Glomerular endothelial cell (primary cell): ENCODE measurements at regions not wholly inside any gene's neighbourhood (a gene's known extent, or its start where the extent isn't known, plus 50 kb on each side); places are given as distances from the start of the nearest gene placed in this dataset.
"Not testable (repeated sequence)": the region's sequence is repeated elsewhere in the genome, so short reads cannot be mapped to it uniquely, and the experiment has no call there.

Experiments
- DNase-seq: peaks from one replicate; pipeline ENCODE4 v3.0.0-alpha.2; 2011; ENCODE audit warnings: low read depth, low spot score; ENCODE audit errors: extremely low read depth

DNA sequence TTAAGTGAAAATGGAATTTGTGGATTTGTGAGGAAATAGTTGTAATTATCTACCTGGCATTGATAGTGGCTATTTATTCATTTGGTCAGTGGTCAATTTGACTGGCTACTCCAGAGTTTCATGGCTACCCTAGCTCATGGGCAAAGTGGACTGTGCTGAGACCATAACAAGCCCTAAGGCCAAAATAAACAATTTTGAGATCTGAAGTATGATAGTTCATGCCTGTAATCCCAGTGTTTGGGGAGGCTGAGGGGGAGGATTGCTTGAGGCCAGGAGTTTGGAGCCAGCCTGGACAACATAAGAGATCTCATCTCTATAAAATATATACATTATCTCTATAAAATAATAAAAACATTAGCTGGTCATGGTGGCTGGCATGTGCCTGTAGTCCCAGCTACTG lies 311.7 kb downstream of the HIVEP2 start:
- DNase-seq: no peak

DNA sequence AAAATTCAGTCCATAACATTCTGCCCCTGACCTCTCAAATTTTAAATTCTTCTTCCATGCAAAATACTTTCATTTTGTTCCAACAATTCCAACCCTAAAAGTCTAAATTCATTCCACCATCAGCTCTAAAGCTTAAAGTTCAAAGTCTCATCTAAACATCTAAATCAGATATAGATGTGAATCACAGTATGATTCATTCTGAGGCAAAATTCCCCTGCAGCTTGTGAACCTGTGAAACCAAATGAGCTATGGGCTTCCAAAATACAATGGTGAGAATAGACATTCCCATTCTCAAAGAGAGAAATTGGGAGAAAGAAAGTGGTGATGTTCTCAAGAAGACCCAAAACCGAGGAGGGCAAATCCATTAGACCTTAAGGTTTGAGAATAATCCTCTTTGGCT lies 309.8 kb downstream of the HIVEP2 start:
- no peak for DNase-seq

DNA sequence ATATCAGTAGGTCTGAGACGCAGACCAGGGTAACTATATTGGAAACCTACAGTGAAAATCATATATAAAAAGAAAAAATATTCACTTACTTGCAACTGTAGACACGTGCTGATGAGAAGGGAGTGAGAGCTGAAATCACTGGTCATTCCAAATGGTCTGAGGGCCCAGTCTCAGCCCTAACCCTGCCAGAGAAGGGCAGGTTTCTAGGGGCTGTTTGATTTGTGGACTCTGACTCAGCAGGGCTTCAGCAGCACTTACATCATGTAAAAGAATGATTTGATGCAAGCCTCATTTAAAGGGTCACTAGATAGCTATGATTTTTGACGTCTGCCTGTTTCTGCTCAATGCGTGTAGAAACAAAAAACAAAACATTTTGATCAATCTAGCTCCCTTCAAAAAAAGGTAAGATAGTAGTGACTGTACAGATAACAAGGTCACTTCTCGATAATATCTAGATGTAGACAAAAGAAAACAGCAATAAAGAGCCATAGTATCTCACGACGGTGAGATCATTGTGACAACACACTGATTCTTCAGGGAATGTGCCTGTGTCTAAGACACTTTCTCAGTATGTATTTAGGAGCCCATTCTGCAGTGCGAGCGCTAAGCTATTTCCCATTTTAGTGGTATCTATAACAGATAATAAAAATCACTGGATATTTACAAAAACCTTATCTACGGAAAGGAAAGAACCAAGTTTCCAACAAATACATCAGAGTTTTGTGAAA lies 307.2 kb downstream of the HIVEP2 start:
- DNase-seq: no peak

DNA sequence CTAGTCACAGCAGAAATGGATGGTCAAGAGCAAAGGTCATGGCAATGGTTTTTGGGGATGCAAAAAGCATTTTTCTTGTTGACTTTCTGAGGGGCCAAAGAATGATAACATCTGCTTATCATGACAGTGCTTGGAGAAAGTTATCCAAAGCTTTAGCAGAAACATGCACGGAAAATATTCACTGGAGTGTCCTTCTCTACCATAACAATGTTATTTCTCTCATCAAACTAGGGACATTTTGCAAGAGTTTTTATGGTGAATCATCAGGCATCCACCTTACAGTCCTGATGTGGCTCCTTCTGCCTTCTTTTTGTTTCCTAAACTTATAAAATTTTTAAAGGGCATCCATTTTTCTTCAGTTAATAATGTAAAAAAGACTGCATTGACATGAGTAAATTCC lies 302.3 kb downstream of the HIVEP2 start:
- no peak for DNase-seq

DNA sequence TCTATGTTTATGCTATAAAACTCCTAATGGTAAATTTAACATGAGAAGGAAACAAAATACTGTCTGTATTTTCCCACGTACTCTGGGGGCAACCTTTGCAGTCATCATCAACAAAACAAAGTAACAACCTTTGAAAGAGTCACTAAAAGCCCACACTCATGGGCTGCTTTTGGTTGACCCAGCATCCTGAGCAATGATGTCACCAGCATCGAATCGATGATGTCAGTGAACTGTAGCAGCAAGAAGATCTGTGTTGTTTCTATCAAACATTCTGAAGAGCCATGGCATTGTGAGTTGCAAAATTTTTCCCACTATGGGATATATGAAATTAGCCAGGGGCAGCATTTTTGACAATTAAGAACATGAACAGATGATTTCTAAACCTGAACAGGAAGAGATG lies 300.1 kb downstream of the HIVEP2 start:
- DNase-seq: no peak

DNA sequence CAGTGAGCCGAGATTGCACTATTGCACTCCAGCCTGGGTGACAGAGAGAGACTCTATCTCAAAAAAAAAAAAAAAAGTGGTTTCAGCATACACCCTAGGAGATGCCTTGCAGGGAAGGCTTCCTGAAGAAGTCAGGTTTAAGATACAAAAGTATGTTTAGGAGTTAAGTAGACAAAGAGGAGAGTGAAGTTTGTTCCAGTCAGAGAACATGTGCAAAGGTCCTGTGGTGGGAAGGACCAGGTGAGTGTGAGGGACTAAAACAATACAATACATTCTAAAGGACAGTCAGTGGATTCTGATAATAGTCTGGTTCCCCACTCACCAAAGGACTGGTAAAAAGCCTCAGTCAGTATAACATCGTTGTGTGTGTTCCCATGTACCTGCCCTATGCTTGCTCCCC lies 299.3 kb downstream of the HIVEP2 start:
- DNase-seq: no peak

DNA sequence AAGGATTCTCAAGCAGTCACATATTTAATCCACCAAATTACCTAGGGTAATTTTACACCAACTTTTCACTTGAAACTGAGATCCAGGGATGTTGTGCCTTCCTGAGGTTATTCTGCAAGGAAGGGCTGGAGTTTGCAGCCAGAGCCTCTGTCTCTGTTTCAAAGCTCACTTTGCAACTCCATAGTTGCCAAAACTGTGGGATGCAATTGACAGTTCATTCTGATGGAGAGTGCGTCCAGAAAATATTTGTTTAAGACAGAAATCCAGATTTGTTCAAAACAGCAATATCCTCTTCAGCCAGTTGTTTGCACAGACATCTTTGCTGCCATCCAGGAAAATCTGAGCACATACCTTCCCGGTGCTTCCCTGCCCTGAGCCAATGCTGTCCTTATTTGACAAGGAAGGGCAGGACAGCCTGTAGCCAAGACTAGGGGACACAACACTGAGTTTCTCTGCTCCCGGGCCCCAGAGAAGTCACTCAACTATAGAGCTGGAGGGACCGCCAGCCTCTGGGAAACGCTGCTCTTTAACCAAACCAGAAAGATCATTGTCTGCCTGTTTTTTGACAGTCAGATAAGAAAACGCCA lies 297.4 kb downstream of the HIVEP2 start:
- no peak for DNase-seq

DNA sequence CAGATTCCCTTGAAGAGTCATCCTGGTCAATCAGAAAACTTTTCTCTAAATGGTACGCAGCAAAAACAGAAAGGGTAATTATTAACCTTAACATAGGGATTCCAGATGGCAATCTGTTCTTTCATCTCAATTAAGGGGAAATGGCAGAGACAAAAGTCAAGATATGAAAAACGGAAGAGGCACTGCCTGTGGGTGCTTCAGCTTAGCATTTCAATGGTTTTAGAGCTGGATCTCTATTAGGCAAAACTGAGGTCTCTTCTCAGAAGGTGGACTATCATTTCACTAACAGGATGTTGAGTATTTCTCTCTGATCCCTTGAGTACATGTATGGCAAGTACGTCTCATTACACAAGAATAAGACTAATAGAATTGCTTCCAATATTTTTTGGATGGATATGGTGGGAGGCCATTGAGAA lies 296.9 kb downstream of the HIVEP2 start:
- no peak for DNase-seq

DNA sequence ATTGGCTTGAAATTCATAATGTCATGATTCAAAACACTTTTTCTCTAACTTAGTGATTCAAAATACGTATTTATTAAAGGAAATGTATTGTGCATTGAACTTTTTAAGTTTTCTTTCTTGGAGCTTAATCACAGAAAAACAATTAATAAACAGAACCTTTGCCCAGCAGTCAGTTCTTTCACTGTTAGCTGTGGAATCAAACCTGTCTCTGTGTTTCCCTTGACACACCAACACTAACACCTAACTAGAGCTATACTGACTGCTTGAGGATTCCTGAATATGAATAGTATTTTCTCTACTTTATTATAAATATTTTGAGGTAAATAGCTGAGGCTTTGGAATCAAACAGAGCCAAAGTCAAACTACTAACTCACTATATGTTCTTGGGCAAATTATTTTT lies 296.4 kb downstream of the HIVEP2 start:
- no peak for DNase-seq

DNA sequence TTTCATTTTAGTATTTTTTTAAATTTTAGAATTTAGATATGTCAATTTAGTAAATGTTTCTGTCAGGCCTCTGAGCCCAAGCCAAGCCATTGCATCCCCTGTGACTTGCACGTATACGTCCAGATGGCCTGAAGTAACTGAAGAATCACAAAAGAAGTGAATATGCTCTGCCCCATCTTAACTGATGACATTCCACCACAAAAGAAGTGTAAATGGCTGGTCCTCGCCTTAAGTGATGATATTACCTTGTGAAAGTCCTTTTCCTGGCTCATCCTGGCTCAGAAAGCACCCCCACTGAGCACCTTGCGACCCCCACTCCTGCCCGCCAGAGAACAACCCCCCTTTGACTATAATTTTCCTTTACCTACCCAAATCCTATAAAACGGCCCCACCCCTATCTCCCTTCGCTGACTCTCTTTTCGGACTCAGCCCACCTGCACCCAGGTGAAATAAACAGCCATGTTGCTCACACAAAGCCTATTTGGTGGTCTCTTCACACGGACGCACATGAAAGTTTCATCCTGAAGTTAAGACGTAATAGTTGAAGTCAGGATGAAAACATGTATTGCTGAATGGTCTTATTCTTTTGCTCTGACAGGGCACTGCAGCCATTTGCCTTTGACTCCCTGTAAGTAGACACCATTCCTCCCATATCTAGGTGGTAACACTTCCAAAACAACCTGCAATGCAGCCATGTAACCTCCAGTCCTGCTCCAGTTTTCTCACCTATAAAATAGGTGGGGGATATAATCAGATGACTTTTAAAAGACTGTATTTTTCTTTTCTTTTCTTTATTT lies 295.3 kb downstream of the HIVEP2 start:
- DNase-seq: not testable (repeated sequence)

DNA sequence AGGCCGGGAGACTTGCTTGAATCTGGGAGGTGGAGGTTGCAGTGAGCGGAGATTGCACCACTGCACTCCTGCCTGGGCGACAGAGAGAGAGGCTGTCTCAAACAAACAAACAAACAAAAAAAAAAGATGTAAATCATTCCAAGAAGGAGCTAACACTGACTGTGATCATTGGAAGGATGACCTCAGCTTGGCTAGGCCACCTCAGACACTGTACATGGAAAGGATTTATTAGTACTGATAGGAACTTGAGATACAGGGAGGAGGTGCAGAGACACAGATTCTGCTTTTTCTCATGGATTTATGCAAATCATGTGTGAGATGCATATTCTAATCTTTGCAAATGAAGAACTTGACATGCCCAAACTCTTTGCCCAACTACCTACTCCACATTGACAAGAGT lies 293.6 kb downstream of the HIVEP2 start:
- no peak for DNase-seq

DNA sequence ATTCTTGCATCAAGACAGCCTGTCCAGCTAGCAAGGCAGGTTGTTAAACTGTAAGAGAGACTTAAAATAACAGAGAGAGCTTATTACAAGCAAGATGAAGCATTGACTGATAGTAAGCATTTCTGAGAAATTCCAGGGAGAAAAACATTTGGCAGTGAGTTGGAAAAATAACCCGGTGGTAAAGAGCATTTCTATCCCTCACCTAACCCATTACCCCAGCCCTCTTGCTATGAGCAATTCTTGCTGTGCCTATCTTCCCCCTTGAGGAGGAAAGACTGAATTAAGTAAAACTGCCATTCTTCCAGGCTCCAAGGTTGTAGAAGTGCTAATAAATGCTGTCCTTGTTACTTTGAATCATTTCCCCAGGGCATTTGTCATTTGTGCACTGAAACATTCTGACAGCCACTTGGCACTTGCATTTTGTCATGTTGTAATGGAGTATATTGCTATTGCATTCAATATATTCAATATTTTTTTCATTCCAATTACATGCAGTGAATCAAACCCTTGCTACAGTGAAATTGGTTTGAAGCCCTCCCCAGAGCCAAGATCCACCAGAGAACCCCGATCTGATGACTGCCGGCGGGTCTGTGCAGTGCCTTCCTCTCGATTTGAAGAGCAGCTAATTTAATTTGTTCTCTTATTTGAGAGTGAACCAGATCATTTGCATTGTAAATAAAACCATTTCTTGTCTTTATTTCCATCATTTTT lies 291.1 kb downstream of the HIVEP2 start:
- no peak for DNase-seq

DNA sequence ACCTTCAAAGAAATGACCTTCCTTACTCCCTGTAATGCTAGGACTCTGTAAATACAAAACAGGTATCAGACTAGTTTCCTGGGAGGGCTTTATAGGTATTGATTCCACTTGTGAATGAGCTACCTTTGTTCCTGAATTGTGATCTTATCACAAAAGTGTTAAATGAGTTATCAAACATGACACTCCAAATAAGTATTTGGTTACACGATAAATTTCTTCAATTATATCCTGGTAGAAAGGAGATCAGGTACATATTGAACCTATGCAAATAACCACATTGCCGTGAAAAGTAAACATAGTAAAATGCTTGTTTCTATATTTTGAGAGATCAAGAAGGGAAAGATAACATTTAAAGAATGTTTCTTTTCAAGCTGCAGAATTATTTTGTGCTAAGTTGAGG lies 285.3 kb downstream of the HIVEP2 start:
- DNase-seq: no peak

DNA sequence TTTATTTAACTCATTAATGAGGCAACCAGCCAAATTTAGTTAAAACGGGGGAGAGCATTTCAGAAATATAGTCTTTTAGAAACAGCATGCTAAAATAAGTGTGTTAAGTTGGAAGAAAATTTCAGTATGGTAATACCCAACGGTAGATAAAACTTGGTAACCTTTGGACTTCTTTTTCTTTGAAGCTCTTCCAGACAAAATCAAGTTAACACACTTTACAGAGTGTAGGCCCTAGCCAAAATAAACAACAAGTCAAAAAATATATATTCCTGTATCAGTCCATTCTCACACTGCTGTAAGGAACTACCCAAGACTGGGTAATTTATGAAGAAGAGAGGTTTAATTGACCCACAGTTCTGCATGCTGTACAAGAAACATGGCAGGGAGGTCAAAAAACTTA lies 279.6 kb downstream of the HIVEP2 start:
- DNase-seq: no peak

DNA sequence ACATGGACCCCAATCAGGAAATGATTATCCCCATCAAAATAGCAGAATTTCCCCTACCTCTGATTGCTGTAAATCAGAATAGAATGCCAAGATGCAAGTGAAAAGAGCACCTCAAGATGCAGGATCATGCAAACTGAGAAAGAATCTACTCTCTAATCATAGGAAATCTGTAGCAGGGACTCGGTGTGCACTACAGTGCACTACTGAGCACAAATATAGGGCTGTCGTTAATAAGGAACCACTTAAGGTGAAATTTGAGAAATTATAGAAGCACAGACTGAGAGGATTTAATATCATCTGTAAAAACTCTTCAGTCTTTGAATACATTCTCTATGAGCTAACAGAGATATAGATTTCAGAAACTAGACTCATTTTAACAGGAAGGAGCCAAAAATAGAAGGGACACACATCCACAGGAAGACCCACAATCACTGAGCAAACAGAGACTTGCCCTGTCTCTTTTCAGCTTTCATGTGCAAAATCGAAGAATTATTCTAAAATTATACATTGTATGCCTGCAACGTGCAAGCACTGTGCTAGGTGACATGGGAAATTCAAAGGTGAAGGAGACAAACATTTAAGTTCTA lies 278.3 kb downstream of the HIVEP2 start:
- no peak for DNase-seq

DNA sequence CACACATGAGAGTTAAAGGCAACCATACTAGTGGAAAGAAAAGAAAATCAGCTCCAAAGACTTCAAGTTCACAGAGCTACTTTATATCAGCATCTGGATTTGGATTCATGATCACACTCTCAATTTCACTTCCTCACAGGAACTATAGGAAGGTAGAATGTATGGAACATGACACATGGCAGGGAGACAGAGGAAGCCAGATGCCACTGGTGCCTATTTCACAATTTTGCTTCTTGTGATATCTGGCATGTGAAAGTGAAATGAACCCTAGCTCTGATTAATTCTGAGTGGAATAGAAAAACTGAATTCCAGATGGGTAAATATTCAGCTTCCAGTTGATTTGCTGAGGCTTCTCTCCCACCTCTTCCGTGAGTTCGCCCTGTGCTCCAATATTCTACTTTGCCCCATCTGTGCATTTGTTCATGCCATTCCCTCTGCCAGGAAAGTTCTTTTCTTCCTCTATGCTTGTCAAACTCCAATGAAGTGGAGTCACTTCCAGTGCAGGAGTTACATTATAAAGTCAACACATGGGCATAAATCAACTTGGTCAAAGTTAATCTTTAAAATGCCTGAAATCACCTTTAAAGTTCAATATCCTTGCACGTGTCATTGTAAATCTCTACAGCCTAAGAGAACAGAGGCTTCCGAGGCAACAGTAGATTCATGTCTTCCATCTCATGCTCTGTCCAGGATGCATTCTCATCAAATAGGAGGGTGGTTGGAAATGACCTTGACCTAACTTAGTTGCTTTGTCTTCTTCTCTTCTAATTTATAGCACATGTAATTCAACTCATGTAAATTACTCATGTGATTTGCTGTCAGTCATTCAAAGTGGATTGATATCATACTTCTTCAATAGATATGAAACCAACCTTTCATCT lies 275.3 kb downstream of the HIVEP2 start:
- no peak for DNase-seq

DNA sequence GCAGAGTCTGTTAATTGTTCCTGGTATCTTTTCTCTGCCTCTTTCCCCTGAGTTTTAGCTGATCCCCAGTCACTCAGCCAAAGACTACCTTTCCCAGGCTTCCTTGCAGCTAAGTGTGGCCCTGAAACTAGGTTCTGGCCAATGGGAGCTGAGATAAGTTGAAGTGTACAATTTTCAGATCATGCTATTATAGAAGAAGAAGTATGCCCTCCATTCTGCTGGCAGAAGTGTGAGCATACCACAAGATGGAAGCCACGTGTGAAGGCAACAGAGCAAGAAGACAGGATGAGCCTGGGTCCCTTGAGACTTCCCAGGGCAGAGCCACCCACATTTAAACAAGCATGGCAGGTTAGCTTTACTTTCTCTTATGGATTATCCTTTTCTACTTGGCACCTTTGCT lies 273.2 kb downstream of the HIVEP2 start:
- DNase-seq: no peak

DNA sequence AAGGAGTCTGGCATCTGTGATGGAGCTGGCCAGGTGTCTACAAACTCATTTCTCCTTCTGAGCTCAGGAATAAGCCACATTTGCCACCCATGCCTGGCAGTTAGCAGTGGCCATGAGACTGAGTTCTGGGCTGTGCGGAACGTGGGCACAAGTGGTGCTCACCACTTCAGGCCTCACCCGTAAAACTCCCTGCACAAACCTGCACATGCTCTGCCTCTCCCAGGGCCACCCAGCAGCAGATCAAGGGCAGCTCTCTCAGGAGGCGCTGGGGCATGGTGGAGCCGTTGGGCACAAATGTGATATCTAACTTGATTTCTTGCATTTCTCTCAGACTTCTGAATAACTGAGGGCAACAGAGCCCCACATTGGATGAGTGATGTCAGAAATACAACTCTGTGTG lies 269.5 kb downstream of the HIVEP2 start:
- DNase-seq: no peak

DNA sequence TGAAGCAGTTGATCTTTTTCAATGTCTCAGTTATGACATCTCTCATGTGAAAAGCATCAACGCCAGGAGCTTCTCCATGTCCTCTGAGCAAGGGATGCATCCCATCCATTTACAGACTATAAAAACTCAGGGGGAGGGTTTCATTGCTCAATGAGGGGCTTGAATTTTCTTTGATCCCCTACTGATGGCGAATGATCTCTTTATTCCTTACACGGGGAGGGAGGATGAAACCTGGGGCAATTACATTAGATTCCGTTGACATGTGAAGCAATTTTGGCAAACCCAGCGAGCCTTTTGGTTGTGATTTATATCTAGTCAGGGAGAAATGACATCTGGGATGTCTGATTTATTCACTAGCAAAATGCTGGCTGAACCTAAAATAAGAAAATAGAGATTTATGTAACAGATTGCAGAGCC lies 268.9 kb downstream of the HIVEP2 start:
- DNase-seq: no peak

DNA sequence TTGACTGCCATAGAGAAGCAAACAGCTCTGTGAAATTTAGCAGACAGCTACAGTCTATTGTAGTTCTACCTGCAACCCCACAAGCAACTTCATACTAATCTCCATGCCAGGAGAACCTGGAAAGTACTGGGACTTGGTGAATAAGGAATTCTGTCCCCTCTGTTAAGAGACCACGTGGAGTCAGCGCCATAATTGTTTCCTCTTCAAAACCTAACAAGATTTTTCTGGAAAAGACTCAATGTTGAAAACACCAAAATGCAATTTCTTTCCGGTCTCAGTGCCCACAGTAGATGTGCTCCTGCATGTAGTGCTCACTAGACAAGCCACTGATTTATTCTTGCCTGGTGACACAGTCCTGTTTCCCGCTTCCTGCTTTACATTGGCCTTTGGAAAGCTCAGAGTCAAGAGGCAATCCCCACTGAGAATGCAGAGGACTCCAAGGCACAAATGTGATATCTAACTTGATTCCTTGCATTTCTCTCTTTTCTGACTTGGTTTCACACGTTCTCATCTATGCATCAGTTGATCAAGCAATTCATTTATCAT lies 268.3 kb downstream of the HIVEP2 start:
- no peak for DNase-seq
